Astrocyte of the spinal cord (primary cell): ENCODE measurements at regions not wholly inside any gene's neighbourhood (a gene's known extent, or its start where the extent isn't known, plus 50 kb on each side); places are given as distances from the start of the nearest gene placed in this dataset.

Source experiments
- DNase-seq: peaks from one replicate; pipeline ENCODE4 v3.0.0; 2011; ENCODE audit warnings: low read depth, low spot score
- H3K4me3 ChIP-seq: 2 replicates; pipeline ENCODE4 v1.5.1; 2011; ENCODE audit warnings: low read depth, mild to moderate bottlenecking, low read length, moderate library complexity
- CTCF ChIP-seq: IDR thresholded peaks from 2 replicates; pipeline ENCODE4 v1.5.1; 2012; ENCODE audit warnings: low read depth, mild to moderate bottlenecking, low read length, inconsistent platforms
- in situ Hi-C: cut with HindIII; loops from 2 replicates; pipeline ENCODE4 v1.10.0; 2017; ENCODE audit warnings: low sequenced_read_pairs

GRCh38 chr13:23993680-23993985 is 96.3 kb upstream of the C1QTNF9B start:
- in situ Hi-C loops = no loop called here
- H3K4me3 ChIP-seq = no peak overlapping the region
- TF ChIP-seq CTCF = no peak
- DNase-seq = peak; percentile 50

DNA sequence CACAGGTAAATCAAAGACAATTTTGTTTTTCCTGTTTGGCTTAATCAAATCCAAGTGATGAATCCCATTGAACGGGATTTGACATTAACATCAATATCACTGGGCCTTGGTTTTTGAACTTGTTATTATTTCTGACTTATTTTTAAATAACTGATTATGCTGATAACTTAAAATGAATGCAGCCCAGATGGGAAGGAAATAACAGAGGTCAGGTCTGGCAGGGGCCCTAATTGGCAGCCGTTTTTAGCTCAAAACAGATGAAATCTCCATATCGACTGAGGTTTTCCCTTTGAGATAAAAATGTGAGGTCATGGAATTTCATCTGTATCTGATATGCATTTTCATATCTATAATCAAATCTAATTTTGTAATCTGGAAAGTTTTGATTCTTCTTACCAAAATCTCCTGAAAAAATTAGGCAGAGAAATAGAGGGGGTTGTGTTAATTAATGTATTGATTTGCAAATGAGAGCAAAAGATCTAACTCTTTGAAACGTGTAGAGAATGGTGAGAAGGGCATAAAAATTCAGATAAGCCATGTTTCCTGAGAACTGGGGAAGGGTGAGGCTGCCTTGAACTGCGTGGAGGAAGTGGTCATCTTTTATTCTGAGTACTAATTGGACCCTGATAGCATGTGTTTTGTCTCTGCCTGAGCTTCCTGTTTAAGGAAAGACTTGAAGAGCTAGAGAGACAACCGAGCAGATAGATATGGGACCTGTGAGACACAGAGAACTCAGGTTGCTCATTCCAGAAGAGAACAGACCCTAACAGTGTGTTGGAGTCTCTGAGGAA is 98.2 kb upstream of the C1QTNF9B start:
- no peak overlapping the region for H3K4me3 ChIP-seq
- in situ Hi-C loops = no loop called here
- DNase-seq = no peak
- no peak for TF ChIP-seq CTCF

GRCh38 chr13:23996456-23996855 is 99.2 kb upstream of the C1QTNF9B start:
- TF ChIP-seq CTCF = no peak
- in situ Hi-C loops = no loop called here
- DNase-seq = no peak

DNA sequence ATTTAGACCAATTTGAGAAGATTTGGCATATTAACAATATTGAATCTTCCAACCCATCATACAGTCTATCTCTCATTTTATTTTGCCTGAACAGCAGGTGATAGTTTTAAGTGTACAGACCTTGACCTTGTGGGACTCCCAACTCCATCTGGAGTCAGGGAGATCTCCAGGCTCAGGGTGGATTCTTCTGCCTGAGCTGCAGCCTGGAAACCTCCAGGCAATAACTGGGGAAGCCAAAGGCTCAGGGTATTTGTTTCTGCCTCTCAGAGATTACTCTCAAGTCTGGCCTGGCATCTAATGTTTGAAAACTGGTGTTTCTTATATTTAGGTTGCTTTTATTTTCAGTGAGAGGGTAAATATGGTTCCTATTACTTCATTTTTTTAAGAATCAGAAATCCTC is 102.1 kb upstream of the C1QTNF9B start:
- in situ Hi-C loops = no loop called here
- DNase-seq = no peak
- no peak for TF ChIP-seq CTCF
- H3K4me3 ChIP-seq = no peak overlapping the region

More at GRCh38 chr13:23996456-23996855, 99.2 kb upstream of the C1QTNF9B start:
- no peak overlapping the region for H3K4me3 ChIP-seq

DNA sequence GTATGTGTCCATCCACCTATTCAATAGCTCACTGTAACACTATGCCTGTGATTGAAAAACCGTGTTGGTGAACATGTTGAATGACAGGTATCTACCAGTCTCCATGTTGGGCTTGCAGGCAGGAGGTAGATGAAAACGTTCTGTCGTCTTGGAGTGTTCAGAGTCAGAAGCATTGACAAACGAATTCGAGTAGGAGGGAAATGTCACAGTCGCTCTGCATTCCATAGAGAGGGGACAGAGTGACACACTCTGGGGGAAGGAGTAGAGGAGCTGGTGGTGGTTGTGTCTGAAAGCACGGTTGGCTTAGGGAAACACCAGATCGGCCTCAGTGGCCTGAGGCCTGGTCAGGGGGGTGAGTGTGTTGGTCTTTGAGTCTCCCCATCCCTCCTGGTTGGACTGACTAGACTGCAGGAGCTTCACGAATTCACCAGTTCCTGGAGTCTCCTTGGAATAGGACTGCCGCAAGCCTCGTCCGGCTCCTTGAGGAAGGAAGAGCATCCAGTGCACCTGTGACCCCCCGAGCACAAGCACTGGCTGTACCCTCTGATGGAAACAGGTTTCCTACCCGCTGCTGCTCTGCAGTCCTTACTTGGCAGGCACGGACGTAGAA is 105.0 kb upstream of the C1QTNF9B start:
- in situ Hi-C loops = no loop called here
- H3K4me3 ChIP-seq = no peak overlapping the region
- no peak for DNase-seq
- TF ChIP-seq CTCF = no peak

DNA sequence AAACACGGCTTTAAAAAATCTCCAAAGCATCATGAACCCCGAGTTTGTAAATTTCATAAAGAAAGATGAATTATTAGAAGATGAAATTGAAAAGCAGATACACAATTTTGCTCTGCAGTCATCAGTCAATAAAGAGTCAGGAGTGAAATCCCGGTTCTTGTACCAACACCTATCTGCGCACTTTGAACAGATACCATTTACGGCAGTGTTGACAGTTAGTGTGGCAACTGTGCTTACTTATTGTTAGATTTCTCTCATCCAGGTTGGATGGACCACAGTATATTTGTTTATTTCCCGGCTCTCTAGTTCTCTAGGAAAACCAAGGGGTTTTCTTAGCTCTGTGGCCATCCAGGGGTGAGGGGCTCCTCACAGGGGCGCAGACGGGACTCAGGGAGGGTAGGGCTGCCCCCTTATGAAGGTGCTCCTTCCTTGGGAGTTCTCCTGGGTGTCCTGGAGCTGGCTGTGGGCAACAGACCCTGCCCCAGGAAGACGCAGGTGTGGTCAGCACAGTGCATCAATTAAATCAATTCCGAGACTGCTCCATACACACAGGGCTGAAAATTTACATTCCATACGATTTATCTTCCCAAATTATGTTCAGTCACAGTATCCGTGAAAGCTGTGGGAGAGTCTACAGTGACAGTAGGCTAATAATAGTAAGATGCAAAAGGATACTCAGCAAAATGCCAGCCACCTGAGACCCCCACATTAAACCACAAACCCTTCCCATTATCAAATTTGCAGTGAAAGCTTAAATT is 107.0 kb upstream of the C1QTNF9B start:
- H3K4me3 ChIP-seq = no peak overlapping the region
- in situ Hi-C loops = no loop called here
- TF ChIP-seq CTCF = no peak
- DNase-seq = no peak
